PFSK-1 (cell line): ENCODE measurements at regions not wholly inside any gene's neighbourhood (a gene's known extent, or its start where the extent isn't known, plus 50 kb on each side); places are given as distances from the start of the nearest gene placed in this dataset.

Source experiments
- FOXP2 ChIP-seq: optimal IDR thresholded peaks from 2 replicates; pipeline ENCODE3; 2011; ENCODE audit warnings: borderline replicate concordance, control low read depth, inconsistent platforms; ENCODE audit not compliant: insufficient read depth; ENCODE audit errors: extremely low read length, extremely low read depth
- POLR2AphosphoS5 ChIP-seq: IDR thresholded peaks from 2 replicates; pipeline ENCODE4 v1.6.1; 2012; ENCODE audit warnings: low read depth, mild to moderate bottlenecking, control low read depth, low read length, moderate library complexity
- SIN3A ChIP-seq: IDR thresholded peaks from 2 replicates; pipeline ENCODE4 v1.6.1; 2012; ENCODE audit warnings: mild to moderate bottlenecking, low read length, moderate library complexity, borderline replicate concordance; ENCODE audit not compliant: insufficient read depth
- TAF1 ChIP-seq: IDR thresholded peaks from 2 replicates; pipeline ENCODE4 v1.6.1; 2012; ENCODE audit warnings: low read length, control low read depth, borderline replicate concordance; ENCODE audit not compliant: insufficient read depth
- TF ChIP-seq, protein P1 (sequence below), 2 experiments: IDR thresholded peaks; 2 replicates each; pipeline versions ENCODE4 v1.6.1 to v1.8.0; 2011 to 2012; ENCODE audit warnings: low read depth in 2 of 2, low read length in 2 of 2, control low read depth in 1 of 2, inconsistent platforms in 1 of 2, mild to moderate bottlenecking in 1 of 2, moderate library complexity in 1 of 2; ENCODE audit not compliant: insufficient read depth in 1 of 2

DNA sequence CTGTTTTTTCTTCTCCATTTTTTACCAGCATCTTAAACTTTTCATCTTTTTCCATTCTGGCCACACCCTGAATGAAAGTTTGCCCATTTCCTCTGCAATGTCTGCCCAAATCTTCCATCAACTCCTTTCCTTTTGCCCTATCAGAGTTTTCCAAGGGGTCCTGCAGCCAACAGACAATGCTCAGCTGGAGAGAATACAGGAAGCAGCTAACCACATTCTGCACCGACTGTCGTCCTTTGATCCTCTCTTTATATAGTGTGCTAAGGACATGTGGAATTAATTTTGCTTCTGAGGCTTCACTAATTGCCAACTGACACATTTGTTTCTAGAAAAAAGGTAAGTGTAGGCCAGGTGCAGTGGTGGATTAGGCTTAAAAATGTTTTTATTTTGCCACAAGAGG is 50.5 kb upstream of the DLX2 start:
- TF ChIP-seq SIN3A, result no peak
- no peak for TF ChIP-seq POLR2AphosphoS5
- TF ChIP-seq FOXP2, result no peak
- TF ChIP-seq TAF1, result no peak
- TF ChIP-seq, protein P1, sequence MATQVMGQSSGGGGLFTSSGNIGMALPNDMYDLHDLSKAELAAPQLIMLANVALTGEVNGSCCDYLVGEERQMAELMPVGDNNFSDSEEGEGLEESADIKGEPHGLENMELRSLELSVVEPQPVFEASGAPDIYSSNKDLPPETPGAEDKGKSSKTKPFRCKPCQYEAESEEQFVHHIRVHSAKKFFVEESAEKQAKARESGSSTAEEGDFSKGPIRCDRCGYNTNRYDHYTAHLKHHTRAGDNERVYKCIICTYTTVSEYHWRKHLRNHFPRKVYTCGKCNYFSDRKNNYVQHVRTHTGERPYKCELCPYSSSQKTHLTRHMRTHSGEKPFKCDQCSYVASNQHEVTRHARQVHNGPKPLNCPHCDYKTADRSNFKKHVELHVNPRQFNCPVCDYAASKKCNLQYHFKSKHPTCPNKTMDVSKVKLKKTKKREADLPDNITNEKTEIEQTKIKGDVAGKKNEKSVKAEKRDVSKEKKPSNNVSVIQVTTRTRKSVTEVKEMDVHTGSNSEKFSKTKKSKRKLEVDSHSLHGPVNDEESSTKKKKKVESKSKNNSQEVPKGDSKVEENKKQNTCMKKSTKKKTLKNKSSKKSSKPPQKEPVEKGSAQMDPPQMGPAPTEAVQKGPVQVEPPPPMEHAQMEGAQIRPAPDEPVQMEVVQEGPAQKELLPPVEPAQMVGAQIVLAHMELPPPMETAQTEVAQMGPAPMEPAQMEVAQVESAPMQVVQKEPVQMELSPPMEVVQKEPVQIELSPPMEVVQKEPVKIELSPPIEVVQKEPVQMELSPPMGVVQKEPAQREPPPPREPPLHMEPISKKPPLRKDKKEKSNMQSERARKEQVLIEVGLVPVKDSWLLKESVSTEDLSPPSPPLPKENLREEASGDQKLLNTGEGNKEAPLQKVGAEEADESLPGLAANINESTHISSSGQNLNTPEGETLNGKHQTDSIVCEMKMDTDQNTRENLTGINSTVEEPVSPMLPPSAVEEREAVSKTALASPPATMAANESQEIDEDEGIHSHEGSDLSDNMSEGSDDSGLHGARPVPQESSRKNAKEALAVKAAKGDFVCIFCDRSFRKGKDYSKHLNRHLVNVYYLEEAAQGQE (IDR thresholded peaks at IDR 0.05; ENCODE audit: insufficient read depth in 1 of 2, low read depth in 2 of 2, low read length in 2 of 2), result no peak

DNA sequence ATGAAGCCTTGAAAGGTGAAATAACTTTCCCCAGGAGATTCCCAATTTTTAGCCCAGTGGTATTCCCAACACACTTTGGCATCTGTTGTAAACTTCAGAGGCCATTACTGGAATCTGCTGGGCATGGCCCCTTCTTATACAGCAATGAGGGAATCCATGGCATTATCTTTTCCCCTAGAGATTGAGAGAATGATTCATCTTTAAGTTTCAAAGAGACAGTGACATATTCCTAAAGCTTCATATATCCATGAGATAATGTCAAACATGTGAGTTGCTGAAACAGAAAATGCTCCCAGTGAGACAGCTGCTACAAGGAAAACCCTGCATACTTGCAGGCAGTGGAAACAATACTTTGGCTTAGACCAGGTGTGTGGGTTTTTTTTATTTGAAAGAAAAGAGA is 51.1 kb upstream of the DLX2 start:
- TF ChIP-seq TAF1 (no peak), FOXP2 (no peak), SIN3A (no peak), POLR2AphosphoS5 (no peak)
- TF ChIP-seq, protein P1 (IDR thresholded peaks at IDR 0.05; ENCODE audit: insufficient read depth in 1 of 2, low read depth in 2 of 2, low read length in 2 of 2), result no peak

DNA sequence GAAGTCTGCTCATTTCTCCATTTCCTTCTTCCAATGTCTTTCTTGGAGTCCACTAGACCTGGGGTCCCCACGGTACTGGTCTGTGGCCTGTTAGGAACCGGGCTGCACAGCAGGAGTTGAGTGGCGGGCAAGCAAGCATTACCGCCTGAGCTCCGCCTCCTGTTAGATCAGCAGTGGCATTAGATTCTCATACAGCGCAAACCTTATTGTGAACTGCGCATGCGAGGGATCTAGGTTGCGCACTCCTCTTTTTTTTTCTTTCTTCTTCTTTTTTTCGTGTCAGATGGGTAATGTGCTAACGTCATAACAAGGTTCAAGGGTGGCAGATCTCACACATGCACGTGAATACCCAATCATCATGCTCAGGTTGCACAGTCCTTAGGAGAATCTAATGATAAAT is 53.1 kb upstream of the DLX2 start:
- TF ChIP-seq POLR2AphosphoS5 (no peak), TAF1 (no peak), SIN3A (no peak), FOXP2 (no peak)
- TF ChIP-seq, protein P1 (IDR thresholded peaks at IDR 0.05; ENCODE audit: insufficient read depth in 1 of 2, low read depth in 2 of 2, low read length in 2 of 2), result no peak

DNA sequence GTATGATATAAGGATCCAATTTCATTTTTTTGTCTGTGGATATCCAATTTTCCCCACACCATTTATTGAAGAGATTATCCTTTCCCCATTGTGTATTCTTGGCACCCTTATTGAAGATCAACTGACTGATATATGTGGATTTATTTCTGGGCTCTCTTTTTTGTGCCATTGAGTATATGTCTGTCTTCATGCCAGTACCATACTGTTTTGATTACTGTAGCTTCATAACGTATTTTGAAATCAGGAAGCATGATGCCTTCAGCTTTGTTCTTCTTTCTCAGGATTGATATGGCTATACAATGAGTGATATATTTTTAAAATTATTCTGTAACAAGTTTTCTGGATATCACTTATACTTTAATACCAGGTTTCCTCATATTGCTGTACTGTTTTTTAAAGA is 58.1 kb upstream of the DLX2 start:
- TF ChIP-seq FOXP2 (no peak), TAF1 (no peak), SIN3A (no peak), POLR2AphosphoS5 (no peak)
- TF ChIP-seq, protein P1 (IDR thresholded peaks at IDR 0.05; ENCODE audit: insufficient read depth in 1 of 2, low read depth in 2 of 2, low read length in 2 of 2), result no peak

DNA sequence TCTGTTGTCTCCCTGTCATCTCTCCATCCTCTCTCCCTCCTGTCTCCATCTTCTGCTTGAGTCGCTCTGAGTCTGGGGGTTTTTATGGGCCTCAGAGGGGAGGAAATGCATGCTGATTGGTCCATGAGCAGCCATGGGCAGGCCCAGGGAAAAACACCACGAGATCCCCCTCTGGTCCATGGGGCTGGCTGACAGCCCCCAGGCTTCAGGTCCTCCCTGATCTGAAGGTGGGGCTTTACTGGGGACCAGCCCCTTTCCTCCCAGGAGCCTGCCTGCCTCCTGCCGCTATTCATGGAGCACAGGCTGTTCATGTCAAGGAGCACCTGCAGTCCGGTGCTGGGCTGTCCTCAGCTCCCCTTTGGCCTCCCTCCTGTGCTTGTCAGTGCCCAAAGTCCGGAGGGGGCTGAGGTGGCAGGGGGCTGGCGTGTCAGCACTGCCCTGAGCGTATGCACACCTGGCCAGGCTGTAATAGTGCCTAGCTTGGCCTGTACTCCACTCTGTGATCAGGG is 59.6 kb upstream of the DLX2 start:
- TF ChIP-seq POLR2AphosphoS5 (no peak), TAF1 (no peak), SIN3A (no peak), FOXP2 (no peak)
- TF ChIP-seq, protein P1 (IDR thresholded peaks at IDR 0.05; ENCODE audit: insufficient read depth in 1 of 2, low read depth in 2 of 2, low read length in 2 of 2), result no peak
